ENCODE measurements at regions not wholly inside any gene's neighbourhood (a gene's known extent, or its start where the extent isn't known, plus 50 kb on each side); places are given as distances from the start of the nearest gene placed in this dataset.

GRCh38 chr3:117308756-117309155 is 599.2 kb downstream of the TUSC7 start:
- Histone ChIP-seq H2AK5ac (ENCODE audit: low read depth, low read length) (no peak overlapping the region), H3K14ac (ENCODE audit: insufficient read length) (no peak overlapping the region), H3K56ac (replicated peaks; ENCODE audit: insufficient read length, low read depth, low read length) (no peak overlapping the region), H3K4me1 (replicated peaks in 1 of 4; ENCODE audit: control insufficient read depth in 3 of 4, insufficient read depth in 4 of 4, low read length in 3 of 4) (no peaks in the 10 kb centered on the region), H2BK15ac (ENCODE audit: low read length) (no peak overlapping the region), H3K27ac (ENCODE audit: low read depth, low read length) (no peak overlapping the region), H3K9me3 (ENCODE audit: insufficient read depth in 2 of 2, low read depth in 1 of 2, low read length in 1 of 2) (no peaks in the 10 kb centered on the region), H3K4ac (replicated peaks; ENCODE audit: insufficient read length, low read depth, low read length) (no peak overlapping the region), H3K18ac (ENCODE audit: extremely low read depth, low read length) (no peak overlapping the region), H2BK5ac (ENCODE audit: low read depth, low read length) (no peak overlapping the region), H4K91ac (replicated peaks; ENCODE audit: insufficient read length, low read length) (no peak overlapping the region), H3K4me3 (ENCODE audit: extremely low read depth in 1 of 4, insufficient read depth in 2 of 4, low read depth in 3 of 4, low read length in 4 of 4) (no peak overlapping the region), H3K79me1 (ENCODE audit: low read depth, low read length) (no peaks in the 10 kb centered on the region), H2BK20ac (ENCODE audit: low read length) (no peak overlapping the region), H3K4me2 (ENCODE audit: insufficient read depth in 1 of 2, low read depth in 2 of 2, low read length in 2 of 2) (no peak overlapping the region), H4K8ac (ENCODE audit: extremely low read depth, insufficient read depth, low read length) (no peak overlapping the region), H3K27me3 (replicated peaks in 1 of 4; ENCODE audit: control insufficient read depth in 3 of 4, extremely low read depth in 1 of 4, insufficient read depth in 3 of 4, low read length in 3 of 4) (no peaks in the 10 kb centered on the region), H2BK12ac (ENCODE audit: low read depth, low read length) (no peak overlapping the region), H2AFZ (ENCODE audit: low read length) (no peak overlapping the region), H4K20me1 (replicated peaks in 1 of 2; ENCODE audit: control insufficient read depth in 1 of 2, insufficient read depth in 2 of 2, low read length in 2 of 2) (no peaks in the 10 kb centered on the region), H3K36me3 (ENCODE audit: control insufficient read depth in 2 of 4, insufficient read depth in 4 of 4, low read length in 3 of 4) (no peaks in the 10 kb centered on the region), H3K23me2 (ENCODE audit: low read depth, low read length) (no peaks in the 10 kb centered on the region), H3K9ac (replicated peaks in 1 of 4; ENCODE audit: extremely low read depth in 1 of 4, low read depth in 3 of 4, low read length in 3 of 4) (no peak overlapping the region), H2BK120ac (replicated peaks; ENCODE audit: low read depth, low read length) (no peak overlapping the region), H3K79me2 (ENCODE audit: control insufficient read depth in 1 of 2, insufficient read depth in 2 of 2, low read length in 2 of 2) (no peaks in the 10 kb centered on the region), H4K5ac (ENCODE audit: insufficient read length, low read depth, low read length) (no peak overlapping the region), H3K23ac (ENCODE audit: insufficient read length) (no peak overlapping the region)
- CTCF ChIA-PET (ENCODE audit: partially characterized antibody), result interaction anchor here (0.6 to 1.1 kb wide), 4 partner anchors 17 to 290 kb away, joined by 3 to 4 read pairs (median 3); no protein-coding TSS in a partner anchor
- whole genome bisulfite sequencing, 2 experiments (ENCODE audit: extremely low coverage in 1 of 2, insufficient coverage in 1 of 2, insufficient read length in 1 of 2, insufficient replicate concordance in 2 of 2, low coverage in 1 of 2, low lambda C conversion rate in 2 of 2, missing lambda C conversion rate in 1 of 2), result 100% methylated on average over 1 of the region's 1 CpG; no CpG with 5 or more reads in 1 of the 2 experiments
- no peak for FAIRE-seq
- POLR2A ChIA-PET (ENCODE audit: partially characterized antibody), result no interaction called here
- DNase-seq (ENCODE audit: low read depth in 1 of 2, low spot score in 2 of 2), result no peak
- TF ChIP-seq HDAC6 (IDR thresholded peaks at IDR 0.05; ENCODE audit: low read depth, low read length) (no peak), RFX5 (IDR thresholded peaks at IDR 0.05; ENCODE audit: borderline replicate concordance, low read depth, low read length) (no peak), ASH2L (IDR thresholded peaks at IDR 0.05; ENCODE audit: low read length) (no peak), SUZ12 (IDR thresholded peaks at IDR 0.05; ENCODE audit: low read length) (no peak), ZNF274 (IDR thresholded peaks at IDR 0.05; ENCODE audit: borderline replicate concordance, extremely low read depth, low read length) (no peak), CREB1 (IDR thresholded peaks at IDR 0.05) (no peak), YY1 (IDR thresholded peaks at IDR 0.05; ENCODE audit: low read depth, low read length) (no peak), KDM1A (IDR thresholded peaks at IDR 0.05; ENCODE audit: borderline replicate concordance, low read length) (no peak), KDM5A (IDR thresholded peaks at IDR 0.05; ENCODE audit: low read length) (no peak), EP300 (IDR thresholded peaks at IDR 0.05; ENCODE audit: borderline replicate concordance in 1 of 2, low read depth in 2 of 2, low read length in 2 of 2) (no peak), HDAC2 (IDR thresholded peaks at IDR 0.05; ENCODE audit: borderline replicate concordance in 1 of 2, low read depth in 2 of 2, low read length in 2 of 2) (no peak), CTCF (IDR thresholded peaks at IDR 0.05; ENCODE audit: control extremely low read depth in 1 of 3, insufficient read depth in 1 of 3, low read depth in 1 of 3, low read length in 3 of 3) (no peak)
